ENCODE measurements at regions not wholly inside any gene's neighbourhood (a gene's known extent, or its start where the extent isn't known, plus 50 kb on each side); places are given as distances from the start of the nearest gene placed in this dataset.

- no peak for TF ChIP-seq CTCF (IDR thresholded peaks at IDR 0.05)
- TF ChIP-seq POLR2A (IDR thresholded peaks at IDR 0.05), result no peak
Observed at GRCh38 chr10:62562101-62562500, 187.9 kb downstream of the ZNF365 start.

Measured in testis (tissue), 2 donors.